Type B pancreatic cell (in vitro differentiated cells): ENCODE measurements at regions not wholly inside any gene's neighbourhood (a gene's known extent, or its start where the extent isn't known, plus 50 kb on each side); places are given as distances from the start of the nearest gene placed in this dataset.

Experiments used
- DNase-seq: peaks from one replicate; pipeline ENCODE4 v3.0.0; 2021; ENCODE audit warnings: mixed read lengths; ENCODE audit not compliant: unreplicated experiment; ENCODE audit errors: extremely low spot score
- H3K27ac Mint-ChIP-seq: 2 replicates; pipeline ENCODE4 v1.8.0; 2021; ENCODE audit warnings: mild to moderate bottlenecking, mixed read lengths
- H3K27me3 Mint-ChIP-seq: 2 replicates; pipeline ENCODE4 v1.8.0; 2021; ENCODE audit warnings: mixed read lengths
- H3K36me3 Mint-ChIP-seq: 2 replicates; pipeline ENCODE4 v1.8.0; 2021; ENCODE audit warnings: mixed read lengths
- H3K4me1 Mint-ChIP-seq: one replicate; pipeline ENCODE4 v1.8.0; 2021; ENCODE audit warnings: mixed read lengths; ENCODE audit not compliant: unreplicated experiment
- H3K4me3 Mint-ChIP-seq: 2 replicates; pipeline ENCODE4 v1.8.0; 2021; ENCODE audit warnings: mild to moderate bottlenecking, mixed read lengths
- H3K9me3 Mint-ChIP-seq: 2 replicates; pipeline ENCODE4 v1.8.0; 2021; ENCODE audit warnings: mixed read lengths
- CTCF ChIP-seq: fragments of 200-600 bp; sonication (generic); conservative IDR thresholded peaks from 2 replicates; pipeline ENCODE4 v1.5.0; 2021; ENCODE audit warnings: antibody characterized with exemption, mild to moderate bottlenecking

GRCh38 chr17:36842231-36842819 is 95.0 kb upstream of the LHX1 start:
- Mint-ChIP-seq H3K4me1 (peaks cover 5% of the 10 kb centered on the region), H3K36me3 (no peaks in the 10 kb centered on the region), H3K27ac (no peak overlapping the region), H3K9me3 (no peaks in the 10 kb centered on the region), H3K27me3 (peaks cover 39% of the 10 kb centered on the region), H3K4me3 (no peak overlapping the region)
- no peak for DNase-seq
- TF ChIP-seq CTCF, result no peak

GRCh38 chr17:36842963-36843558 is 94.2 kb upstream of the LHX1 start:
- Mint-ChIP-seq H3K36me3 (no peaks in the 10 kb centered on the region), H3K4me3 (no peak overlapping the region), H3K27me3 (peaks cover 35% of the 10 kb centered on the region), H3K27ac (no peak overlapping the region), H3K9me3 (no peaks in the 10 kb centered on the region), H3K4me1 (peaks cover 5% of the 10 kb centered on the region)
- no peak for DNase-seq
- TF ChIP-seq CTCF, result no peak

- Mint-ChIP-seq H3K27ac (no peak overlapping the region), H3K9me3 (no peaks in the 10 kb centered on the region), H3K4me1 (peaks cover 5% of the 10 kb centered on the region), H3K27me3 (peaks cover 33% of the 10 kb centered on the region), H3K4me3 (no peak overlapping the region), H3K36me3 (no peaks in the 10 kb centered on the region)
- no peak for DNase-seq
- no peak for TF ChIP-seq CTCF
Observed at GRCh38 chr17:36844013-36844412, 93.3 kb upstream of the LHX1 start.

- no peak overlapping the region for H3K27ac Mint-ChIP-seq
- H3K36me3 Mint-ChIP-seq, result no peaks in the 10 kb centered on the region
- H3K4me3 Mint-ChIP-seq, result no peak overlapping the region
- no peaks in the 10 kb centered on the region for H3K9me3 Mint-ChIP-seq
- TF ChIP-seq CTCF, result no peak
- no peak for DNase-seq
- peaks cover 30% of the 10 kb centered on the region for H3K27me3 Mint-ChIP-seq
- H3K4me1 Mint-ChIP-seq, result peaks cover 6% of the 10 kb centered on the region
Observed at GRCh38 chr17:36844601-36845000, 92.7 kb upstream of the LHX1 start.

- no peaks in the 10 kb centered on the region for H3K9me3 Mint-ChIP-seq
- H3K4me3 Mint-ChIP-seq, result no peak overlapping the region
- DNase-seq, result no peak
- no peak for TF ChIP-seq CTCF
- peaks cover 29% of the 10 kb centered on the region for H3K27me3 Mint-ChIP-seq
- peaks cover 11% of the 10 kb centered on the region for H3K4me1 Mint-ChIP-seq
- H3K36me3 Mint-ChIP-seq, result no peaks in the 10 kb centered on the region
- H3K27ac Mint-ChIP-seq, result no peak overlapping the region
Observed at GRCh38 chr17:36845916-36846315, 91.4 kb upstream of the LHX1 start.
